Left lung (tissue), 4 donors: ENCODE measurements at regions not wholly inside any gene's neighbourhood (a gene's known extent, or its start where the extent isn't known, plus 50 kb on each side); places are given as distances from the start of the nearest gene placed in this dataset.

Experiments
- ATAC-seq: fragments of 200-7000 bp; cut with Tn5 transposase; one replicate; pipeline ENCODE4 v1.9.1; 2020; ENCODE audit warnings: moderate library complexity
- DNase-seq, 4 donors: peaks; one replicate each; pipeline ENCODE4 v3.0.0-alpha.2; 2013 to 2020
- H3K27ac ChIP-seq, 2 donors: fragments of 200-600 bp; sonication (generic) in 1 of 2; one replicate each; pipeline versions ENCODE4 v1.5.0 to v1.8.0; 2020 to 2021
- H3K27me3 ChIP-seq, 2 donors: fragments of 200-600 bp; sonication (generic) in 1 of 2; one replicate each; pipeline versions ENCODE4 v1.5.0 to v1.8.0; 2020 to 2021
- H3K36me3 ChIP-seq, 2 donors: fragments of 200-600 bp; sonication (generic) in 1 of 2; one replicate each; pipeline versions ENCODE4 v1.5.0 to v1.8.0; 2020 to 2021
- H3K4me1 ChIP-seq, 2 donors: fragments of 200-600 bp; one replicate each; pipeline ENCODE4 v1.8.0; 2021
- H3K4me3 ChIP-seq, 2 donors: fragments of 200-600 bp; sonication (generic) in 1 of 2; one replicate each; pipeline versions ENCODE4 v1.5.0 to v1.8.0; 2020 to 2021; ENCODE audit warnings: mild to moderate bottlenecking in 1 of 2
- H3K9me3 ChIP-seq, 2 donors: fragments of 200-600 bp; sonication (generic) in 1 of 2; one replicate each; pipeline versions ENCODE4 v1.5.0 to v1.8.0; 2020 to 2021
- CTCF ChIP-seq, 2 donors: fragments of 200-600 bp; sonication (generic) in 1 of 2; IDR thresholded peaks; one replicate each; pipeline versions ENCODE4 v1.5.0 to v1.8.0; 2021; ENCODE audit warnings: antibody characterized with exemption in 2 of 2
- intact Hi-C, 2 donors: fragments of 100-400 bp; cut with DNase I; formaldehyde crosslinking; loops; one replicate each; pipeline versions ENCODE4 v1.11.2 to v1.14.2; 2022
- donor health status: DM: no; HTN: yes; CAD: no.
- donor health status: DM: no; HTN: no; CAD: no.

- no peak for DNase-seq
- Histone ChIP-seq H3K4me3 (no peak overlapping the region), H3K27ac (no peak overlapping the region), H3K4me1 (no peaks in the 10 kb centered on the region), H3K36me3 (no peaks in the 10 kb centered on the region), H3K27me3 (no peaks in the 10 kb centered on the region), H3K9me3 (peaks cover 0 to 27% of the 10 kb centered on the region in 2 donors)
- ATAC-seq, result no peak
- intact Hi-C loops, result no loop called here
- TF ChIP-seq CTCF (IDR thresholded peaks at IDR 0.05), result no peak
Observed at GRCh38 chr4:12595986-12596385, 888.2 kb downstream of the RAB28 start.

GRCh38 chr4:12595489-12595888, 888.7 kb downstream of the RAB28 start:
- Histone ChIP-seq H3K4me1 (no peaks in the 10 kb centered on the region), H3K27me3 (no peaks in the 10 kb centered on the region), H3K9me3 (peaks cover 0 to 23% of the 10 kb centered on the region in 2 donors), H3K4me3 (no peak overlapping the region), H3K27ac (no peak overlapping the region), H3K36me3 (no peaks in the 10 kb centered on the region)
- TF ChIP-seq CTCF (IDR thresholded peaks at IDR 0.05), result no peak
- no peak for ATAC-seq
- no peak for DNase-seq
- intact Hi-C loops, result no loop called here

- no peaks in the 10 kb centered on the region for H3K27me3 ChIP-seq
- no peak for TF ChIP-seq CTCF (IDR thresholded peaks at IDR 0.05)
- H3K9me3 ChIP-seq, result peaks cover 0 to 3% of the 10 kb centered on the region in 2 donors
- H3K36me3 ChIP-seq, result no peaks in the 10 kb centered on the region
- DNase-seq (no peak), ATAC-seq (no peak)
- no peak overlapping the region for H3K4me3 ChIP-seq
- no peak overlapping the region for H3K27ac ChIP-seq
- no peaks in the 10 kb centered on the region for H3K4me1 ChIP-seq
- intact Hi-C loops, result no loop called here
Observed at GRCh38 chr4:12588582-12588981, 895.6 kb downstream of the RAB28 start.

GRCh38 chr4:12586242-12587006, 897.7 kb downstream of the RAB28 start:
- DNase-seq, result no peak
- Histone ChIP-seq H3K36me3 (no peaks in the 10 kb centered on the region), H3K27ac (no peak overlapping the region), H3K9me3 (no peaks in the 10 kb centered on the region), H3K4me1 (no peaks in the 10 kb centered on the region), H3K4me3 (no peak overlapping the region), H3K27me3 (no peaks in the 10 kb centered on the region)
- intact Hi-C loops, result no loop called here
- ATAC-seq, result no peak
- no peak for TF ChIP-seq CTCF (IDR thresholded peaks at IDR 0.05)

GRCh38 chr4:12584116-12584875, 899.8 kb downstream of the RAB28 start:
- H3K4me1 ChIP-seq, result no peaks in the 10 kb centered on the region
- H3K4me3 ChIP-seq, result no peak overlapping the region
- no peaks in the 10 kb centered on the region for H3K27me3 ChIP-seq
- TF ChIP-seq CTCF (IDR thresholded peaks at IDR 0.05), result no peak
- DNase-seq (no peak), ATAC-seq (no peak)
- no peak overlapping the region for H3K27ac ChIP-seq
- intact Hi-C loops, result no loop called here
- H3K9me3 ChIP-seq, result no peaks in the 10 kb centered on the region
- no peaks in the 10 kb centered on the region for H3K36me3 ChIP-seq
